ENCODE measurements at regions not wholly inside any gene's neighbourhood (a gene's known extent, or its start where the extent isn't known, plus 50 kb on each side); places are given as distances from the start of the nearest gene placed in this dataset.

DNA sequence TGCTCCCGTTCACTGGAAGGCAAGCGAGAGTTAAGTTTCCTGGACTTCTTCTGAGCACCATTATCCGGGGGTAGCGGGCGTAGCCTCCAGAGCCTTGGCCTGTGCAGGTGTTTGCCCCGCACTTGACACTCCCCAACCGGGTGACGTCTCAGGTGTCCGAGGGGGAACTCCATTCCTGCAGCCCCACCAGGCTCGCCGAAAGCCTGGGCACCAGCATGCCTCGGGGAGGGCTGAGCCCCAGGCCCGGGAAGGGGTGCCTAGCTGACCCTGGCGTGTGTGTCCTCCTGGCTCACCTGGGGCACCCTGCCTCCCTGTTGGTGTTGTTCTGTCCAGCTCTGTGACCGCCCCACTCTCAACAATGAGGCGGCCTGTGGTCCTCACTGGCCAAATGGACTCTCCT is 109.4 kb upstream of the GPR26 start:
- H3K4me3 ChIP-seq (ENCODE audit: low read length) = no peak overlapping the region
- DNase-seq (ENCODE audit: low read depth, low spot score) = no peak

DNA sequence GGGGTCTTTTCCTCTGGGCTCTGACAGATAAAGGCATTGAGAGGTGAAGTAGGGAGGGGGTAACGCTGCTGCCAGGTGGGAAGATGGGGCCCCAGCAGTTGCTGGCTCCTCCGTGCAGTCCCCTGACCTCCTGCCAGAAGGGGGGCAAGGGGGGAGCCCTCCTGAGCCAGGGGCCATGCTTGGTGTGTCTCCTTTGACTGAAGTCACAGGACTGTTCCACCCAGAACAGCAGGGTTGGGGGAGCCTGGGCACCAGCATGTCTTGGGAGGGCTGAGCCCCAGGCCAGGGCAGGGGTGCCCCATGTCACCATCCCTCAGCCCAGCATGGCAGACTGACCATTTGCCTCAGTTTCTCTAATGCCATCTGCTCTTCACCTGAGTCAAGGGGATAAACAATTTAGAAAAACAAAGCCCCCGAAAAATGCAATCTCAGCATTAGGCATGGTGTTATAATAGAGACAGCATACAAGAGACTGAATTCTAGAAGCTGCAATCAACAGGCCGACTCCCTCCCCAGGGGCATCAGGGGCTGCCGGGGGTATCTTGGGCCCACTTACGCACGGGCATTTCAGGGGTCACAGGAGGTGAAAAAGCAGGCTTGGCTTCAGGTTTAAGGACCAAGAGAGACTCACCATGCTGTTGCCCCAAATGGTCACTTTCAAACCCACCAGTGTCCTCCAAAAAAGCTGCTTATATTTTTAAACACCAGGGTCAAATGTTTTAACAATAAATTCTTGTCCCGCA is 108.6 kb upstream of the GPR26 start:
- DNase-seq (ENCODE audit: low read depth, low spot score) = no peak
- H3K4me3 ChIP-seq (ENCODE audit: low read length) = no peak overlapping the region

DNA sequence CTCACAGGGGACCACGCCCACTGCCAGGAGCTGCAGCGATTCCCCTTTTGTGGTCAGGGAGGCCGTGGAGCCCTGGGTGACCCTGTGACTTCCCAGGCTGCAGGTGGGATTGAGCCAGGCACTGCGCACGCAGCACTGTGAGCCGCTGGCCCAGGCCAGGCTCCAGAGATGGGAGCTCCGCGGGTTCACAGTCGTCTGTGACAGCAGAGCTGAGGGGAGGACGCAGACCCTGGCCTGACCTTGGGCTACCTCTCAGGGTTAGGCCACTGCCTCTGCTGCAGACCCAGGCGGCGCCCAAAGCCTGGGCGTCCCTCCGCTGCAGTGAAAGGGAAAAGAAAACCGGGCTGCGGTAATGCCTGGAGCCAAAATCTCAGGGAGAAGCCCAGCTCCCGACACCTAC is 107.5 kb upstream of the GPR26 start:
- no peak for DNase-seq (ENCODE audit: low read depth, low spot score)
- H3K4me3 ChIP-seq (ENCODE audit: low read length) = no peak overlapping the region

DNA sequence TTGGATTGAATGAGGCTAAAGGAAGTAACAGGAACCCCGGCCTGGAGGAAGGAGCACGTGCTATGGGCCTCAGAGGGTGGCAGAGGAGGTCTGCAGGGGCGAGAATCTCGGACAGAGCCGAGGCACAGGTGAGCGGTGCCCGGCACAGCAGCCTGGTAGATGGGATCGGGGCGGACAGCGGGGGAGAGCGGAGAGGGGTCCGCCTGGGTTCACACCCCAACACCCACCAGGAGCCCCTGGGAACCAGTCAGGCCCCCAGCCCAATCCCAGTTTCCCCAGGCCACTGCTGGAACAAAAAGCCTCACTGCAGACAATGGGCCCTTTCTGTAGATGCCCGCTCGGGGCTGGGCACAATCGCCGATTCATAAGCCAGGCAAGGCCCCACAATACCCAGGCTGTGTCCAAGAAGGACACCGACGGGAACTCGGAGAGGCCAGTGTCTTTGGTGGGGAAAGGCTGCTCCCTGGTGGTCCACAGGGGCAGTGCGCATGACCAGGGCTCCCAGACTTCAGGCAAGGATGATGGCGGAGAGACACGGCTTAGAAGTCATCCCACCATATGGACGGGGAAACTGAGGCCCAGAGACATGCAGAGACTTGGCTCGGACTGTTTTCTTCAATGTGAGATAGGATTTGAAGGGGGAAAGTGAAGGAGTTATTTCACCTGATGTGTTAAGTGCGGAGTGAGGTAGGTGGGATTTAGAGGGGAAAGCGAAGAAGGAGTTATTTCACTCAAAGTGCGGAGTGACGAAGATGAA is 106.9 kb upstream of the GPR26 start:
- no peak overlapping the region for H3K4me3 ChIP-seq (ENCODE audit: low read length)
- DNase-seq (ENCODE audit: low read depth, low spot score) = peak; percentile 53

DNA sequence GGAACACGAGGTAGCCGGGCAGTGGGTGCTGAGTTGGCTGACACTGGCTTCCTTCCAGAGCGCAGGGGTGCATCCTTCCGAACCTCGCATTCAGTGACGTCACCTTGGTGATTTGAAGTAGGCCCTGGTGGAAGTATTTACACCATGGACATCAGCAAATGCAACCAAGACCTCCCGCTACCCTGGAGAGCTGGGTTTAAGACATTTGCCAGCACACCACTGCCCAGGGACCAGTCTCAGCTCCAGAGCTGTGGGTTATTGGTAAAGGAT is 106.4 kb upstream of the GPR26 start:
- no peak for DNase-seq (ENCODE audit: low read depth, low spot score)
- no peak overlapping the region for H3K4me3 ChIP-seq (ENCODE audit: low read length)

DNA sequence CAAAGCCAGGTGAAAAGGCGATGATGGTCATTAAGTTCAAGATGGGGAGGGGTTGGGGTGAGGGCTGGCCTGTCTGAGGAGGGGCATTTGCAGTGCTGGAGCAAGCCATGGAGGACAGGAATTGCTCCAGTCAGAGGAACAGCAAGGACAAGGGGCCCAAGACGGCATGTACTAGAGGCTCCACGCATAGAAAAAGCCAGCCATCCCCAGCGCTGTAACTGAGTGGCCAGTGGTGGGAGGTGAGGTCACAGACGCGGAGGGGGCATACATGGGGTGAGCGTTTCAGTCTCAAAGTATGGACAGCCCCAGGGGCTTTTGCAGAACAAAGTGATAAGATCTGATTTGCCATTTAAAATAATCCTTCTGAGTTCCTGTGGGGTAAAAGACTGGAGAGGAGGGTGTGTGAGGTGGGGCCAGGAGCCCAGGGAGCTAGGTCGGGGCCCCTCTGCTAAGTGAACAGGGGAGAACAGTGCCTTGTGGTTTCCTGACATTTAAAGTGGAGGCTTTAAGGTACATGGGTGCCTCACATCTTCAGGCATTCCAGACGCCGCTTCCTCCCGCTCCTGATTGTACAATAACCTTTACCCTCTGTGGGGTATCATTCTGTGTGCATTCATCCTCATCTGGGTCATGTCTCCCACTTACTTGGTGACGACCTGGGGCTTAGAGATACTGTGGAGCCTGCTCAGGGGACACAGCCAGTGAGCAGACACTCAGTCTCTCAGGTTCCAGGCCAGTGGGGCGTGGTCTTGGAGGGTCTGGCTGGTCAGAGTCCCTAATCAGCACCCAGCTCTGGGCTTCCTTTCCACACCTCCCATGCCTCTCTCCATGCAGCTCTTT is 105.6 kb upstream of the GPR26 start:
- H3K4me3 ChIP-seq (ENCODE audit: low read length) = no peak overlapping the region
- DNase-seq (ENCODE audit: low read depth, low spot score) = no peak

DNA sequence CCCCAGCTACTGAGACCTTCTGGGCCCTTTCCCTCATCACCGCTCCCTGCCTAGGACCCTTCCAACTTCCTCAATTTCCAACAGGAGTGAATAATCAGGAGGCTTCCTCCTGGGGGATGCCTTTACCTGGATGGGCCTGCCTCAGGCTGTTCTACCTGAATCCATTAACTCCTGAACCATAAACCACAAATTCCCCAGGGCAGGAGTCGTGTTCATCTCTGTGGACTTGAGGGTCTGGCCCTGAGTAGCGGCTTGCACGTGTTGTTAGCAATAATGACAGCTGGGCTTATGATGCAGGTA is 105.1 kb upstream of the GPR26 start:
- H3K4me3 ChIP-seq (ENCODE audit: low read length) = no peak overlapping the region
- DNase-seq (ENCODE audit: low read depth, low spot score) = no peak

DNA sequence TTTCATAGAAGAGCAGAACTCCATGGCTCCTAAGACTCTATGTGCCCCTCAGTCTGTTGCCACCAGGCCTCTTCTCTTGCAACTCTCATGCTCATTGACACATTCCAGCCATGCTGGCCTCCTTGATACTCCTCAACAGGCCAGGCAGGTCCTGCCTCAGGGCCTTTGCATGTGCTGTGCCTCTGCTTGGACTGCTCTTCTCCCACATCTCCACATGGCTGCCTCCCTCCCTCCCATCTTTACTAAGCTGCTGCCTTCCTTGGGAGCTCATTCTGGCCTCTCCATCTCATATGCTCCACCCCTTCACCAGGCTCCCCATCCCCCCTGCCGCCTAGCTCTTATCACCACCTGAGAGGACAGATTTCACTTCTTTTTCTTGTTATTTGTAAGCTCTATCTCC is 103.8 kb upstream of the GPR26 start:
- DNase-seq (ENCODE audit: low read depth, low spot score) = no peak

DNA sequence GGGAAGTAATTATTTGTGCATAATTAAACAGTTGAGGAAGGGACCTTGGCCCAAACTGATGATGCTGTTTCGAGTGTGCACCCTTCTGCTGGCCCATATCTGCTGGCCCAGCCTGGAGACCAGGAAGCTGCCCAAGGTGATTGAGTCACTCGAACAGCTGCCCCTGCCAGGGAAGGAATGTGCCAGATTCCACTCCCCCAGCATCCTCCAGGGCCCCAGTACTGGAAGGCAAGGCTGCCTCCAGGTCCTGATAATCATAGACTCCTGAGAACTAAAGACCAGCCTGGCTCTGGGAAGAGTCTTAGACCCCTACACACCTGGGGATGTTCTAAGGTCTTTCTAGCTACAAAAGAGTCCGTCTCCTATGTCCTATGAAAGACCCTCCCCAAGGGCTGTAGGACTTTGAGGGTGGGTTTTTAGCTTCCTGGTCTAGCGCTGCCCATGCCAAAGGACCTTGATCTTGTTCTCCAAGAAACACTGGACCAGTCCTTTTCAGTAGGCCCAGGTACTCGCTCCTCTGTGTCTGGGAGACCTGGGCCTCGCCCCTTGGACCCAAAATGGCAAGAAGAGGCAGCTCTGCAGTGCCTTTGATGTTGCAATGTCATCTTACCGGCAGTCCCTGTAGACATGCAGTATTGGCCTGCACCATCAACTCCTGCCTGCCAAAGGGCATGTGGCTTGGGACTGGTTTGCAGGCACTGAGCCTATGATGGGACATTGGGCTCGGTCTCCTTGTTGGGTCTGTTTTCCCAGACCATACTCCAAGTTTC is 103.2 kb upstream of the GPR26 start:
- DNase-seq (ENCODE audit: low read depth, low spot score) = no peak
- H3K4me3 ChIP-seq (ENCODE audit: low read length) = no peak overlapping the region

More for the DNA sequence above, 103.8 kb upstream of the GPR26 start:
- no peak overlapping the region for H3K4me3 ChIP-seq (ENCODE audit: low read length)

DNA sequence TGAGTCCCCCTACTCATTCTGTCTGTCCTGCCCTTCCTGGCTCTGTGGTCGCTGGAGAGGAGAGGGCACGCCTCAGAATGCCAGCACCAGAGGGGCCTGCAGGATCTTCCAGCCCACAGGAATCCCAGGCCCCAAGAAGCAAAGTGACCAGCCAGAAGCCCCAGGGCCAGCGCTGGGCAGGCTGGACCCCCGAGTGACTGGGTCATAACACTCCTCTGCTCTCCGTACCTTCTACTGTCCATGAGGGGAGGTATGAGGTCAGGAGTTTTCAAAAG is 102.6 kb upstream of the GPR26 start:
- no peak overlapping the region for H3K4me3 ChIP-seq (ENCODE audit: low read length)
- DNase-seq (ENCODE audit: low read depth, low spot score) = no peak

DNA sequence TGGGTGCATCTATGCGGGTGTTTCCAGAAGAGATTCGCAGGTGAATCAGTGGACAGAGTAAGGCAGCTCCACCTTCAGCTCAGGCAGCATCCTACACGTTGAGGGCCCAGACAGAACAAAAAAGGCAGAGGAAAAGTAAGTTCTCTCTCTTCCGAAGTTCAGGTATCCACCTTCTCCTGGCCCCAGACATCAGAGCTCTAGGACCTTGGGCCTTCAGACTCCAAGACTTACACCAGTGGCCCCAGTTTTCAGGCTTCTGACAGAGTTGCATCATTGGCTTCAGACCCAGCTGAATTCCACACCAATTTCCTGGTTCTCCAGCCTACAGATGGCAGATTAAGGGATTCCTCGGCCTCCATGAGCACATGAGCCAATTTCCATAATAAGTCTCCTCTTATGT is 102.2 kb upstream of the GPR26 start:
- DNase-seq (ENCODE audit: low read depth, low spot score) = no peak
- H3K4me3 ChIP-seq (ENCODE audit: low read length) = no peak overlapping the region

DNA sequence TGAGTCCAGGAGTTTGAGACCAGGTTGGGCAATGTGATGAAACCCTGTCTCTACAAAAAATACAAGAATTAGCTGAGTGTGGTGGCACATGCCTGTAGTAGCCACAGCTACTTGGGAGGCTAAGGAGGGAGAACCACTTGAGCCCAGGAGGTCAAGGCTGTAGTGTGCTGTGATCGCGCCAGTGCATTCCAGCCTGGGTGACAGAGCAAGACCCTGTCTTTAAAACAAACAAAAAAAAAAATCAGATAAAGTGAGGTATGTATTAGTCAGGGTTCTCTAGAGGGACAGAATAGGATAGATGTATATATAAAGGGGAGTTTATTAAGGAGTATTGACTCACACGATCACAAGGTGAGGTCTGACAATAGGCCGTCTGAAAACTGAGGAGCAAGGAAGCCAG is 101.5 kb upstream of the GPR26 start:
- H3K4me3 ChIP-seq (ENCODE audit: low read length) = no peak overlapping the region
- no peak for DNase-seq (ENCODE audit: low read depth, low spot score)

DNA sequence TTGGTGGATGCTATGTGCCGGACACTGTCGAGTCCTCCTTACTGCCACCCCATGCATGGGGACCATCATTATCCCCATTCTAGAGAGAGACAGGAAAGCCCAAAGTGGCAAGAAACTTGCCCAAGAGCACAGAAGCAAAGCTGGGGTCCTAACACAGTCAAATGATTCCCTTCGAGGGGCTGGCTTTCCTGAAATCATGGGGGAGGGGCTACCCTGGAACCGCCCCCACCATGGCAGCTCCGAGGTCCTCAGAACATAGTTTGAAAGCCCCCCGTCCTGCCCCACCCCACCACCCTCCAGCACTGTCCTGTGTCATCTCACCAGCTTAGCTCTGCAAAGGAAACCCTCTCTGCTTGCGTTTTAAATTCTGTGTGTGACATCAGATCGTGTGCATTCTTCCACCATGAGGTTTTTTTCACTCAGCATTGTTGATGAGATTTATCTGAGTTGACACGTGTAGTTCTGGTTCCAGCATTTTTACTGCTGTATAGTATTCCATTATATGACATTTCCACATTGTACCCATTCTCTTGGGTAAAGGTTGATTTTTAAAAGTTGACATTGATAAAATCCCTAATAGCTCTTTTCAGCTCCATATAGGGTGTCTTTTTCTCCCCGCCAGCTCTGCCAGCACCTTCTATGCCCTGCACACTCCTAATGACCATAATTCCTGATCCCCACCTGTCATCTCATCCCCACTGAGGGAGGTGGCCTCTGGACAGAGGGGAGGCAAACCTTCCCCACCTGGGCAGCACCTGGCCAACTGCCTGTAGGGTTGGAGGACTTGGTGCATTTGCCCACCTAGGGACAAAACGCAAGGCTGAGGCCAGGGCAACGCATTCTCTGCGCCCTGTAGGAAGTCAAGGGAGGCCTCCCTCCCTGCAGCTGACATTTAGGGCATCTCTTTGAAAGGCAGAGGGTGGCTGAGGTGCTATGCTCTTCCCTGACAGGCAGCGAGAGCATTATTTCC is 100.2 kb upstream of the GPR26 start:
- H3K4me3 ChIP-seq (ENCODE audit: low read length) = no peak overlapping the region
- DNase-seq (ENCODE audit: low read depth, low spot score) = no peak

DNA sequence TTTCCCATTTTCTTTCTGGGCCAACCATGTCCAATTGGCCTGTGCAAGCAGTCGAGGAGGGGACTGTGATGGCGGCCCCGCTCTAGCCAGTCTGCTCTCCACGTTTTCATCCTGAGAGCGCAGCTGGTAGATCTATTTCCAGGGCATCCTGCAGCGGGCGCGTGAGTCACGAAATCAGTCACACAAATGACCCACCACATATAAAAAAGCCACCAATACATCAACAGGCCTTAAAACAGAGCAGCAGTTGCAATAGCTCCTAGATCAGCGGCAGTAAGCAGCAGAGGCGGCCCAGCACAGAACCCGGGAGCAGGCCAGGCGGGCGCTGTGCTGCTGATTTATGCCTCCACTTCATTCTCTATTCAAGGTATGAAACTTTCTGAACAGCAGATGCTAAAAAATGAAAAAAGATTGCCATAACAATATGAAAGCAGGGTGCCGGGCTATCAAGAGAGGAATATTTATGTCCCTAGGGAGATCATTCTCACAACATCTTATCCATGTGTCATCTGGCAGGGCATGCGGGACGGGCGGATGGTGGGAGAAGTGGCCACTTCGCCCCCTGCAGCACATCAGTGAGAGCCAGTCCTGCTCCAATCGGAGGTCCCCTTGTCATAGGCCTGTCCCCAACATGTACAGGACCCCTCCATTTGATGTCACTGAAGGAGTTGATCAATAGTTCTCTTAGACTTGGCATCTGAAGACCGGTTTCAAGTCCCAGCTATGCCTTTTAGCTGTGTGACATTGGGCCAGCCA is 98.0 kb upstream of the GPR26 start:
- no peak for DNase-seq (ENCODE audit: low read depth, low spot score)

DNA sequence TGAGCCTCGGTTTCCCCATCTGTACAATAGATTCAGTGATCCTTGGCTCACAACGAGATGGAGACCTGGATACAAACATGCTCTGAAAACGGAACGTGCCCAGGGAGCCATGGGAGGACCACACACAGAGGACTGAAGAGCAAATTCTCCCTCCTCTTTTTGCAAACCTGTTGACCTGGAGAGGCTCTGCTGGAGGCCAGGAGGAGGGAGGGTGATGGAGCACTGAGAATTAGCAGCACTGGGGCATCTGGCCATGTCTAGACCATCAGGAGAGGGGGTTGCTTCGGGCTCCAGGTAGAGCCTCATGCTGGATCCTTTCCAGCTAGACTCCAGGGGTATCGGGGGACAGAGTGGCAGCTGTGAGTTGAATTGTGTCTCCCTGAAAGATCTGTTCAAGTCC is 97.4 kb upstream of the GPR26 start:
- H3K4me3 ChIP-seq (ENCODE audit: low read length) = no peak overlapping the region
- DNase-seq (ENCODE audit: low read depth, low spot score) = no peak

More for the DNA sequence above, 98.0 kb upstream of the GPR26 start:
- H3K4me3 ChIP-seq (ENCODE audit: low read length) = no peak overlapping the region

DNA sequence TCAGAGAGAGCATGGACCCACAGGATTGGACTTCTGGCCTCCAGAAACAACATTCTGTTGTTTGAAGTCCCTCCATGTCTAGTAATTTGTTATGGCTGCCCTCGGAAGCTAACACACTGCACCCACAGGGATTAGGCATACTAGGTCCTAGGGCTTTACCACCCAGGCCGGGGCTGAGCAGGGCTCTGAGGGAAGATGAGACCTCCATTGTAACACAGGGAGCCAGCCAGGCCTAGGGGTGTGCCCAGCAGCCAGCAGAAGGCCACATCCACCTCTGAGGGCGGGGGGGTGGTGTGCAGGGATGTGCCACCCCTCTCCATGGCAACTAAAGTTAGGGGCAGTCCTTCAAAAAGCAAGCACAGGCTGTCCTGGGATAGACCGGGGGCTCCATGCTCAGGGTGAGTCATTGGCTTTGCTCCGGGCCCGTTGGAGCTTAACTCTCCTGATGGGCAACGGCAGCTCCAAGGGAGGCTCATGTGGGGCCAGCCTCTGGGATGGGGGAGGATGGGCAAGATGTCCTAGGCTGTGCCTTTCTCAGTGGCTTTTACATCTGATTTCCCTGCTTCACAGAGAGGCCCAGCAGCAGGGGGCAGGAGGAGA is 96.6 kb upstream of the GPR26 start:
- H3K4me3 ChIP-seq (ENCODE audit: low read length) = no peak overlapping the region
- DNase-seq (ENCODE audit: low read depth, low spot score) = no peak

DNA sequence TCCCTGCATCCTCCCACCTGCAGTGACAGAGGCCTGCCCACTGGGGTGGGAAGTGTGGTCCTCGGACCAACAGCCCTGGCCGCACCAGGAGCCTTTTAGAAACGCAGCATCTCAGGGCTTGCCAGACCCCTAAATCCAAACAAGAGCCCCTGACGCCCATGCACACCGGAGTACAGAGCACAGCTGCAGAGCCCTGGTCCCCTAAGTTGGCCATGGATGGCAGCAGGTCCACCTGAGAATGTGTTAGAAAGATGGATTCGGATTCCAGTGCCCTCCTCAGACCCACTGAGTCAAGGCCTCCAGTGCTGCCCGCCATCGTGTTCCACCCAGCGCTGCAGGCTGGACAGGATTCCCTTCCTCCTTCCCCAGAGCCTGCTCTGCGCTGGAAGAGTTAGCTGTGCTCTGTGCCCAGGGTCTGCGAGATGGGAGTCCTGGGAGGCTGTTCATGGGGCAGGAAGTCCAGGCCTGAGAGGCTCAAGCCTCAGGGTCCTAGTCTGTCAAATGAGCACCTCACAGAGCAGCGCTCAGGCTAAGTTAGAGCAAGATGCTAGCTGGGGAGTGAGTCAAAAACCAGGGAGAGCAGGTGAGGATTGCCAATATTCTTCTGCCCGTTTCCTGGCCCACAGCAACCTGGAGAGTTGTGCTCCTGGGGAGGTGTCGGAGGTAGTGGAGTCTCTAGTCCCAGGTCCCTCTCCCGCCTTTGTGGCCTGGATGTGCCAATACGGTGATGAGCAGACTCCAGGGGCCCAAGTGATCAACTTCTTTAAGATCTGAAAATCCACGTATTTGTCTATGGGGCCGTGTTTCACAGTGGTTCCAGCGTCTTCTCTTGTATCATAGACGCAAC is 95.9 kb upstream of the GPR26 start:
- DNase-seq (ENCODE audit: low read depth, low spot score) = no peak
- H3K4me3 ChIP-seq (ENCODE audit: low read length) = no peak overlapping the region

Data from Jurkat, Clone E6-1 (cell line).